ENCODE measurements at regions not wholly inside any gene's neighbourhood (a gene's known extent, or its start where the extent isn't known, plus 50 kb on each side); places are given as distances from the start of the nearest gene placed in this dataset.

GRCh38 chr11:114774599-114775361 is 96.5 kb downstream of the NXPE2 start:
- H3K27me3 ChIP-seq (ENCODE audit: control insufficient read depth, insufficient read depth, low read length): no peaks in the 10 kb centered on the region
- ChIA-PET POLR2A (no interaction called here), CTCF (interaction anchor here (0.6 to 1.6 kb wide), 13 partner anchors 10 to 1450 kb away, joined by 3 to 9 read pairs (median 4); no protein-coding TSS in a partner anchor)
- no peak overlapping the region for H3K4me3 ChIP-seq (ENCODE audit: low read depth, low read length)
- DNase-seq (ENCODE audit: low read depth): no peak
- no peaks in the 10 kb centered on the region for H3K36me3 ChIP-seq (ENCODE audit: control insufficient read depth, insufficient read depth, low read length)
- TF ChIP-seq, protein P1, sequence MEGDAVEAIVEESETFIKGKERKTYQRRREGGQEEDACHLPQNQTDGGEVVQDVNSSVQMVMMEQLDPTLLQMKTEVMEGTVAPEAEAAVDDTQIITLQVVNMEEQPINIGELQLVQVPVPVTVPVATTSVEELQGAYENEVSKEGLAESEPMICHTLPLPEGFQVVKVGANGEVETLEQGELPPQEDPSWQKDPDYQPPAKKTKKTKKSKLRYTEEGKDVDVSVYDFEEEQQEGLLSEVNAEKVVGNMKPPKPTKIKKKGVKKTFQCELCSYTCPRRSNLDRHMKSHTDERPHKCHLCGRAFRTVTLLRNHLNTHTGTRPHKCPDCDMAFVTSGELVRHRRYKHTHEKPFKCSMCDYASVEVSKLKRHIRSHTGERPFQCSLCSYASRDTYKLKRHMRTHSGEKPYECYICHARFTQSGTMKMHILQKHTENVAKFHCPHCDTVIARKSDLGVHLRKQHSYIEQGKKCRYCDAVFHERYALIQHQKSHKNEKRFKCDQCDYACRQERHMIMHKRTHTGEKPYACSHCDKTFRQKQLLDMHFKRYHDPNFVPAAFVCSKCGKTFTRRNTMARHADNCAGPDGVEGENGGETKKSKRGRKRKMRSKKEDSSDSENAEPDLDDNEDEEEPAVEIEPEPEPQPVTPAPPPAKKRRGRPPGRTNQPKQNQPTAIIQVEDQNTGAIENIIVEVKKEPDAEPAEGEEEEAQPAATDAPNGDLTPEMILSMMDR (IDR thresholded peaks at IDR 0.05; ENCODE audit: insufficient read depth, low read depth, low read length): peak; percentile 58

DNA sequence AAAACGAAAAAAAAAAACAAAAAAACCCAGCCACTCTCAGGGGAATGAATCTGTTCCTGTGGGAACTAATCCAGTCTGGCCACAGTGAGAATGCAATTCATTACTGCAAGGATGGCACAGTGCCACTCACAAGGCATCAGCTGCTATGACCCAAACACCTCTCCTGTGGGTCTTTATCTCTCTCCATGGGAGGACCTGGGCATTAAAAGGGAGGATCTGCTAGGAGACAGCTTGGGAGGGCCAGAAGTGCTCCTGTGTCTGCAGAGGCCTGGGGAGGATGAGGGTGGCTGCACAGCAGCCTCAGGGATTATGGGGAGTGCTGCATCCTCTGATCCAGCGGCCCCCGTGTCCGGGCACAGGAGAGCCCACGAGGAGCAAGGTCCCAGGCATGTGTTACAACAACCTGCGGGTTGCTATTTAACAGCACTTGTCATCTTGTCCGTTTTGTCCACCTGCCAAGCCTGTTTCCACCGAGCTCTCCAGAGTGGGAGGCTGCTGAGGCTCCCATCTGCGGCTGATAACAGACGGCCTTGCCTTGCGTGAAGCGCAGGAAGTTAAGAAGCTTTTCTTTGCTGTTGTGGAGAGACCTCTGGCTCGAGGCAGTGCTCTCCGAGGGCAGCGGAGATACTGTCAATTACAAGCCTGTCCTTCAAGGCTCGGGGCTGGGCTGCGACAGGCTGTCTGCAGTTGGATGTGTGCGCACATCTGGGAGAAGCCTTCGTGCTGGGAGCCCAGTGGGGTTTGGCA is 97.7 kb downstream of the NXPE2 start:
- CTCF ChIA-PET: no interaction called here
- POLR2A ChIA-PET: no interaction called here

GRCh38 chr11:114776956-114777355 is 98.6 kb downstream of the NXPE2 start:
- no peak overlapping the region for H3K4me3 ChIP-seq (ENCODE audit: low read depth, low read length)
- H3K36me3 ChIP-seq (ENCODE audit: control insufficient read depth, insufficient read depth, low read length): no peaks in the 10 kb centered on the region
- no peaks in the 10 kb centered on the region for H3K27me3 ChIP-seq (ENCODE audit: control insufficient read depth, insufficient read depth, low read length)
- DNase-seq (ENCODE audit: low read depth): no peak
- ChIA-PET POLR2A (no interaction called here), CTCF (interaction anchor here (1.2 kb wide), 1 partner anchor 429 kb away, joined by 3 read pairs; no protein-coding TSS in a partner anchor)
- TF ChIP-seq, protein P1 (IDR thresholded peaks at IDR 0.05; ENCODE audit: insufficient read depth, low read depth, low read length): no peak

More for the DNA sequence above, 97.7 kb downstream of the NXPE2 start:
- TF ChIP-seq, protein P1 (IDR thresholded peaks at IDR 0.05; ENCODE audit: insufficient read depth, low read depth, low read length): no peak
- H3K36me3 ChIP-seq (ENCODE audit: control insufficient read depth, insufficient read depth, low read length): no peaks in the 10 kb centered on the region
- no peak for DNase-seq (ENCODE audit: low read depth)
- H3K27me3 ChIP-seq (ENCODE audit: control insufficient read depth, insufficient read depth, low read length): no peaks in the 10 kb centered on the region
- H3K4me3 ChIP-seq (ENCODE audit: low read depth, low read length): no peak overlapping the region

- Histone ChIP-seq H3K36me3 (ENCODE audit: control insufficient read depth, insufficient read depth, low read length) (no peaks in the 10 kb centered on the region), H3K4me3 (ENCODE audit: low read depth, low read length) (no peak overlapping the region), H3K27me3 (ENCODE audit: control insufficient read depth, insufficient read depth, low read length) (no peaks in the 10 kb centered on the region)
- ChIA-PET POLR2A (no interaction called here), CTCF (no interaction called here)
- TF ChIP-seq, protein P1 (IDR thresholded peaks at IDR 0.05; ENCODE audit: insufficient read depth, low read depth, low read length): no peak
- no peak for DNase-seq (ENCODE audit: low read depth)
These were observed 100.9 kb downstream of the NXPE2 start for GRCh38 chr11:114779189-114779588.

- CTCF ChIA-PET: interaction anchor here (3.0 kb wide), 1 partner anchor 8 kb away, joined by 9 read pairs; no protein-coding TSS in a partner anchor
- Histone ChIP-seq H3K36me3 (ENCODE audit: control insufficient read depth, insufficient read depth, low read length) (no peaks in the 10 kb centered on the region), H3K4me3 (ENCODE audit: low read depth, low read length) (no peak overlapping the region), H3K27me3 (ENCODE audit: control insufficient read depth, insufficient read depth, low read length) (no peaks in the 10 kb centered on the region)
- TF ChIP-seq, protein P1 (IDR thresholded peaks at IDR 0.05; ENCODE audit: insufficient read depth, low read depth, low read length): no peak
- no peak for DNase-seq (ENCODE audit: low read depth)
- POLR2A ChIA-PET: no interaction called here
These were observed 104.5 kb downstream of the NXPE2 start for GRCh38 chr11:114782650-114783310.
